ENCODE measurements at regions not wholly inside any gene's neighbourhood (a gene's known extent, or its start where the extent isn't known, plus 50 kb on each side); places are given as distances from the start of the nearest gene placed in this dataset.

GRCh38 chr4:115790812-115791211 lies 677.4 kb upstream of the NDST4 start:
- no peak overlapping the region for H3K27ac ChIP-seq
- no peak for TF ChIP-seq ZFX (IDR thresholded peaks at IDR 0.05)
- peak; percentile 15 for TF ChIP-seq CTCF (conservative IDR thresholded peaks at IDR 0.05)

GRCh38 chr4:115781528-115782146 lies 668.2 kb upstream of the NDST4 start:
- TF ChIP-seq CTCF (conservative IDR thresholded peaks at IDR 0.05) (no peak), ZFX (IDR thresholded peaks at IDR 0.05) (no peak)
- no peak overlapping the region for H3K27ac ChIP-seq

- H3K27ac ChIP-seq: no peak overlapping the region
- TF ChIP-seq ZFX (IDR thresholded peaks at IDR 0.05): no peak
- TF ChIP-seq CTCF (conservative IDR thresholded peaks at IDR 0.05): no peak
These were observed 667.4 kb upstream of the NDST4 start for GRCh38 chr4:115780835-115781234.

- H3K27ac ChIP-seq: no peak overlapping the region
- TF ChIP-seq ZFX (IDR thresholded peaks at IDR 0.05) (no peak), CTCF (conservative IDR thresholded peaks at IDR 0.05) (peak; percentile 60)
These were observed 666.8 kb upstream of the NDST4 start for GRCh38 chr4:115780268-115780667.

GRCh38 chr4:115770046-115770543 lies 656.7 kb upstream of the NDST4 start:
- no peak overlapping the region for H3K27ac ChIP-seq

GRCh38 chr4:115769396-115769795 lies 656.0 kb upstream of the NDST4 start:
- no peak overlapping the region for H3K27ac ChIP-seq
- TF ChIP-seq CTCF (conservative IDR thresholded peaks at IDR 0.05) (no peak), ZFX (IDR thresholded peaks at IDR 0.05) (no peak)

More at GRCh38 chr4:115770046-115770543, 656.7 kb upstream of the NDST4 start:
- no peak for TF ChIP-seq ZFX (IDR thresholded peaks at IDR 0.05)
- no peak for TF ChIP-seq CTCF (conservative IDR thresholded peaks at IDR 0.05)

- TF ChIP-seq CTCF (conservative IDR thresholded peaks at IDR 0.05) (no peak), ZFX (IDR thresholded peaks at IDR 0.05) (no peak)
- no peak overlapping the region for H3K27ac ChIP-seq
These were observed 649.6 kb upstream of the NDST4 start for GRCh38 chr4:115763051-115763450.

All from C4-2B (cell line).